HG03575 (cell line): ENCODE measurements at regions not wholly inside any gene's neighbourhood (a gene's known extent, or its start where the extent isn't known, plus 50 kb on each side); places are given as distances from the start of the nearest gene placed in this dataset.

Experiments
- ATAC-seq: cut with Tn5 transposase; IDR thresholded peaks from one replicate; pipeline ENCODE4 v1.9.1; 2021; ENCODE audit not compliant: unreplicated experiment, insufficient number of reproducible peaks, low FRiP score; ENCODE audit errors: extremely low read depth

- ATAC-seq: no peak
These were observed 265.1 kb upstream of the KLF14 start for GRCh38 chr7:130998993-130999602.

GRCh38 chr7:130999926-131000325, 265.9 kb upstream of the KLF14 start:
- ATAC-seq: no peak

- no peak for ATAC-seq
These were observed 266.4 kb upstream of the KLF14 start for GRCh38 chr7:131000389-131000788.

- no peak for ATAC-seq
These were observed 266.9 kb upstream of the KLF14 start for GRCh38 chr7:131000873-131001272.

- no peak for ATAC-seq
These were observed 268.6 kb upstream of the KLF14 start for GRCh38 chr7:131002600-131002999.

GRCh38 chr7:131003634-131004033, 269.6 kb upstream of the KLF14 start:
- ATAC-seq: no peak

GRCh38 chr7:131004371-131004770, 270.4 kb upstream of the KLF14 start:
- no peak for ATAC-seq

- no peak for ATAC-seq
These were observed 273.7 kb upstream of the KLF14 start for GRCh38 chr7:131007439-131008330.

- ATAC-seq: no peak
These were observed 275.1 kb upstream of the KLF14 start for GRCh38 chr7:131008840-131009711.

GRCh38 chr7:131010029-131010716, 276.2 kb upstream of the KLF14 start:
- no peak for ATAC-seq

- no peak for ATAC-seq
These were observed 276.9 kb upstream of the KLF14 start for GRCh38 chr7:131010717-131011431.

GRCh38 chr7:131011432-131011742, 277.4 kb upstream of the KLF14 start:
- ATAC-seq: no peak

GRCh38 chr7:131011976-131012375, 278.0 kb upstream of the KLF14 start:
- no peak for ATAC-seq

GRCh38 chr7:131012477-131013031, 278.5 kb upstream of the KLF14 start:
- ATAC-seq: no peak

- no peak for ATAC-seq
These were observed 279.7 kb upstream of the KLF14 start for GRCh38 chr7:131013716-131014115.

- ATAC-seq: no peak
These were observed 281.1 kb upstream of the KLF14 start for GRCh38 chr7:131014906-131015656.

- ATAC-seq: no peak
These were observed 281.6 kb upstream of the KLF14 start for GRCh38 chr7:131015657-131015958.

- no peak for ATAC-seq
These were observed 282.2 kb upstream of the KLF14 start for GRCh38 chr7:131016230-131016629.
